IPS-20b (cell line): ENCODE measurements at regions not wholly inside any gene's neighbourhood (a gene's known extent, or its start where the extent isn't known, plus 50 kb on each side); places are given as distances from the start of the nearest gene placed in this dataset.

Experiments
- H3K27ac ChIP-seq: one replicate; pipeline ENCODE4 v1.5.1; 2013; ENCODE audit warnings: low read length
- H3K27me3 ChIP-seq: 2 replicates; pipeline ENCODE4 v1.6.1; 2013; ENCODE audit warnings: mild to moderate bottlenecking, low read length, inconsistent platforms; ENCODE audit not compliant: insufficient read depth
- H3K36me3 ChIP-seq: 2 replicates; pipeline ENCODE4 v1.6.1; 2013; ENCODE audit warnings: low read depth, mild to moderate bottlenecking, inconsistent platforms, low read length, moderate library complexity; ENCODE audit not compliant: insufficient read depth
- H3K4me1 ChIP-seq: 2 replicates; pipeline ENCODE4 v1.6.1; 2013; ENCODE audit warnings: mild to moderate bottlenecking, control low read depth, inconsistent platforms, low read length, moderate library complexity; ENCODE audit not compliant: insufficient read depth
- H3K4me3 ChIP-seq: 2 replicates; pipeline ENCODE4 v1.5.1; 2013; ENCODE audit warnings: mild to moderate bottlenecking, low read length, inconsistent platforms
- H3K9ac ChIP-seq: 2 replicates; pipeline ENCODE4 v1.6.1; 2013; ENCODE audit warnings: low read depth, mild to moderate bottlenecking, inconsistent platforms, low read length, moderate library complexity
- H3K9me3 ChIP-seq: 2 replicates; pipeline ENCODE4 v1.6.1; 2013; ENCODE audit warnings: mild to moderate bottlenecking, low read depth, low read length, inconsistent platforms; ENCODE audit not compliant: insufficient read depth

DNA sequence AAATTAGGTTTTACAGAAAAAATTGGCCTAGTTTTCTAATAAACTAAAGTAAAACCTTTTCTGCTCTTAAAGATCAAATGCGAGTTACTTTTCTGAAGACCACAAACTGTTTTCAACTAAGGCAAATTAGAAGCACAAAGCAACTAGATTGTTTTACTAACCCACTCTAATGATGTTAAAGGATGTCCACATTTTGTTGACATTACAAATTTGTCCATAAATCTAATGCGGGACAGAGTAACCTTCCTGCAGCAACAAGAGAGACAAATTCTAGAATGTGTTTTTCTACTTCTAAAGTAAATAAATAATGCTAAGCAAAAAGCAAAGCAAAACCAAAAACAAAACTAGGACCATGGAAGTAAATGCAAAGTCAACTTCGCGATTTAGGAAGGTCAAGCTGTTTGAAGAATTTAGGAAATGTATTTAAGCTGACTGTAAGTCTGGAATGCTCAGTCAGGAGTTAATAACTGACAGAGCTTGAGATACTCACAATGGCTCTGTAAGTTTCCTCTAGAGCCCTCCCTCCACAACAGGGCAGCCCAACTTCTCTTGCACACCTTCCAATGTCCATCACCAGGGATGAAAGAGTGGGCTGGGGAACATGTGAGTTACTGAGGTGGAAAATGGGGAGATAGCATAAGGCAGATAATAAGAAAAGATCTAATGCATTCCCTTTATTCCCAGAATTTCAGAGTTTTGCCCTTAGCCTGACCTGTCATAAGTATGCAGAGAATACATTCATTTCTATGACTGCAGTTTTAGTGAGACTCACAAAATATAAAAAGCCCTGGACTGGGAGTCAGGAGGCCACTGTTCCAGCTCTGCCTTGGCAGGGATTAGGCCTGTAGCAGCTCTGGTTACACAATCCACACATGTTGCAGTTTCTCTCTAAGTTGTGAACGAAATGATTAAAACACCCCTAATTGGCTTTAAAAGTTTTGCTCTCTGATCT is 158.8 kb downstream of the FOXA2 start:
- peaks cover 5% of the 10 kb centered on the region; the same call in 1 of the 2 replicates for H3K9me3 ChIP-seq
- H3K36me3 ChIP-seq, result no peaks in the 10 kb centered on the region
- no peak overlapping the region for H3K9ac ChIP-seq
- H3K27ac ChIP-seq, result no peak overlapping the region
- no peak overlapping the region for H3K4me3 ChIP-seq
- peaks cover 5% of the 10 kb centered on the region; the same call in 1 of the 2 replicates for H3K4me1 ChIP-seq
- peaks cover 97% of the 10 kb centered on the region for H3K27me3 ChIP-seq

DNA sequence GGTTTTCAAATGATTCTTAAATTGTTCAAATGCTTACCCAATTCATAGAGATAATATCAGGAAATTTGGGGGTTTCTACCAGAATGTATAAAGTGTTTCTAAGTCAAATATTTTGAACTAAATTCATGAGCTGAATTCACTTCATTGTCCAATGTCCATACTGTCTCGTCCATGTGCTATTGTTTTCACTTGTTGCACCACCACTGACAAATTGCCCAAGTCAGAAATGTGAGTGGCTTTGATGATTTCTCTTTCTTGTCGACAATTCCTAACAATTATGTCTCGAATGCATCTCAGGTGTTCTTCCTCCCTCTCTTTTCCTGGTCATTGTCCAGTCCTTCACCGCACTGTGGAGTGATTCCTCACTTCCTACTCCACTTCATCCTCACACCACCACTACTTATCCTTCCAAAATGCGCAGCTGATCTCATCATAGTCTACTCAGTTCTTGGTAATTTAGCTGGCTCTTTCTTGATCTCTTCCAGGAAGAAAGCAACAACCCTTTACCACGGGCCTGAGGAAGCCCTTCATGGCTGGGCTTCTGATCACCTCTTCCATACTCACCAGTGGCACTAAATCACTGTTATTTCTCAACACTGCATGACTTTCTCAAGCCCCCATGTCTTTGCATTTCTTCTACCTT is 161.1 kb downstream of the FOXA2 start:
- Histone ChIP-seq H3K27me3 (peaks cover 81% of the 10 kb centered on the region), H3K36me3 (no peaks in the 10 kb centered on the region), H3K4me3 (no peak overlapping the region), H3K9ac (no peak overlapping the region), H3K4me1 (no peaks in the 10 kb centered on the region), H3K9me3 (peaks cover 5% of the 10 kb centered on the region; the same call in 1 of the 2 replicates), H3K27ac (no peak overlapping the region)

DNA sequence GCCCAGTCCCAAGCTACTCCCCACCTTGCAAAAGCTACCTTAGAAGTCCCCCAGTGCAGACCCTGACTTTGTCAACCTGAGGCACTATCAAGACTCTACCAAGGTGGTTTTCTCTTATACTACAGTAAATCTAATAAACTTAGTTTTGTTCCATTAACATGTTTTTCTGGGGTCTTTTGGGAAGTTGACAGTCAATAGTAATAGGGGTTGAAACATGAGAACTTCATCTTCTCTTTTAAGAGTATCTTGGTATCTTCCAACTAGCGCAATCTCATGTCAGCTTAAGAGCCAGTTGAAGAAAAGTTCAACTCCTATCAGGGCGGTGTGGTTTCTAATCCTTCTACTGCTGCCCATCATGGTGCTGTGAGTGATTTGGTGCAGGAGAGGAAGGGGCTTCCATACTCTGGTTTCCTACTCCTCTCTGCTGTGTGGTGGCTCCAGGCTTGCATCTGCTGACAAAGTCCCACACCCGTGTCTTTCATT is 164.2 kb downstream of the FOXA2 start:
- no peaks in the 10 kb centered on the region for H3K36me3 ChIP-seq
- H3K27ac ChIP-seq, result no peak overlapping the region
- H3K9me3 ChIP-seq, result no peaks in the 10 kb centered on the region
- no peaks in the 10 kb centered on the region for H3K4me1 ChIP-seq
- no peak overlapping the region for H3K4me3 ChIP-seq
- H3K27me3 ChIP-seq, result peaks cover 50% of the 10 kb centered on the region
- H3K9ac ChIP-seq, result no peak overlapping the region

DNA sequence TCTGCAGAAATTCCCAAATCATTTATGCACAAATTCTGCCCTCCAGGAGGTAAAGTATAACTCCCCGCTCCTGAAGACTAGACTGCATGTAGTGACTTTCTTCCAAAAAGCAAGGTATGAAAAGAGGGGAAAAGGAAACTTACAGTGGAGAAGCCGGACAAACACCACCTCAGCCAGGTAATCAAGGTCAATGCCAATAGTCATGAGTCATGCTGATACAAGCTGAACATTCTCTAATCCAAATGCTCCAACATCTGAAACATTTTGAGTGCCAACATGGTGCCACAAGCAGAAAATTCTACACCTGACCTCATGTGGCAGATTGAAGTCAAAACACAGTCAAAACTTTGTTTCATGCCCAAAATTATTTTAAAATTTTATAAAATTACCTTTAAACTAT is 165.6 kb downstream of the FOXA2 start:
- no peaks in the 10 kb centered on the region for H3K9me3 ChIP-seq
- peaks cover 38% of the 10 kb centered on the region for H3K27me3 ChIP-seq
- H3K27ac ChIP-seq, result no peak overlapping the region
- no peaks in the 10 kb centered on the region for H3K4me1 ChIP-seq
- H3K9ac ChIP-seq, result no peak overlapping the region
- H3K4me3 ChIP-seq, result no peak overlapping the region
- H3K36me3 ChIP-seq, result no peaks in the 10 kb centered on the region

DNA sequence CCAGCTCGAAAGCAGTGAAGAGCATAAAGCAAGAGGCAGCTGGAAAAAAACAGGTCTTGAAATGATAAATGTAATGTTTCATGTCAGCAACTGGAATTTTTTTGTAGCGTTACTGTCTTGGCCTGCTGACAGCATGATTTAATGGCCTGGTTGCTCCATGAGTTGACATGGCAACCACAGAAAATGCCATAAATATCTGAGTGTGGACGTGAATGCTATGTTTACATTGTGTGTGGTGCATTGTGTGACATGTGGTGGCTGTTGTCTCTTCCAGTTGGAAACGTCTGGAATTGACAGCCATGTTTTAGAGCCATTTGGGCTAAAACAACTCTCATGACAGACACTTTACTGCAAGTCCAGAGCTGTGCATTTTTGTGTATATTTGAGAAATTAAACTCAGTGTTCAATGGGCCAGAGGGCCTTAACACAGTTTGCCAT is 170.0 kb downstream of the FOXA2 start:
- Histone ChIP-seq H3K36me3 (no peaks in the 10 kb centered on the region), H3K27me3 (peaks cover 17% of the 10 kb centered on the region), H3K4me3 (no peak overlapping the region), H3K4me1 (no peaks in the 10 kb centered on the region), H3K27ac (no peak overlapping the region), H3K9me3 (no peaks in the 10 kb centered on the region), H3K9ac (no peak overlapping the region)

DNA sequence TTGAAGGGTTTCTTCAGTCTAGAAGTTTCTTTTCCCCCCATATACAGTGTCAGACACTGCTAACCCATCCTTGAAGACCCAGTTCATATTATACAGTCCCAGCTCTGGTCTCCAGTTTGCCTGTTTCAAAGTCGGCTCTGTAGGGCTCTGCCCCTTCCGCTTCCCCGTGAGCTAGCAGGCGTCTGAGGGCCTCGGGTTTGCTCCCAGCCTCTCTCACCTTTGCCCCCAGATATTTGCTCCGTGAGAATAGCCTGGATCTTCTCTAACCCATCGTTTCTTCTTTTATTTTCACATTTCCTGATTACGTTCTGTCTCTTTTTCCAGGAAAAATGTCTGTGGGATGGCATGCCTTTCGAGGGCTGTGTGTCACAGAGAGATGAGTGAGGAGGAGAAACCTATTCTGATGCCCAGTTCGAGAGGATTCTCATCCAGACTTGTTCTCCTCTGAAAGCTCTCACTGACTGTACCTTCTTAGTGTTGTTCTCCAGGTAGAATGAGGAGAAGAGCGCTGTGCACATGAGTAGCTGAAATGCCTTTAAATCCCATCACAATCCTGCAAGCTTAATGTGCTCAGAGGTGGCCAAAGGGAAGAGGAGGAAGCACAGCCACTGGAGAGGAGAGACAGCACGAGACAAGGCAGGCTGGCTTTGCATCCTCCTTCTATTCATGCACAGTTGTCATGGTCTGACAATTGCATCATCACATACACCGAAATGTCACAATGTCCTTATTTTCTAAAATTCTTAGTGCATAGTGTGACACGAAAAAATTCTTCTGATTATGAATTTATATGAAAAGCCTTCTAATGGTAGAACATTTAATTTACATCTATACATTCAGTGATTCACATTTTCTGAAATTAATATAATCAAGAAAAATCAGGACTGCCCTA is 171.1 kb downstream of the FOXA2 start:
- Histone ChIP-seq H3K36me3 (no peaks in the 10 kb centered on the region), H3K4me1 (no peaks in the 10 kb centered on the region), H3K27me3 (peaks cover 14% of the 10 kb centered on the region), H3K4me3 (no peak overlapping the region), H3K9me3 (no peaks in the 10 kb centered on the region), H3K9ac (no peak overlapping the region), H3K27ac (no peak overlapping the region)

DNA sequence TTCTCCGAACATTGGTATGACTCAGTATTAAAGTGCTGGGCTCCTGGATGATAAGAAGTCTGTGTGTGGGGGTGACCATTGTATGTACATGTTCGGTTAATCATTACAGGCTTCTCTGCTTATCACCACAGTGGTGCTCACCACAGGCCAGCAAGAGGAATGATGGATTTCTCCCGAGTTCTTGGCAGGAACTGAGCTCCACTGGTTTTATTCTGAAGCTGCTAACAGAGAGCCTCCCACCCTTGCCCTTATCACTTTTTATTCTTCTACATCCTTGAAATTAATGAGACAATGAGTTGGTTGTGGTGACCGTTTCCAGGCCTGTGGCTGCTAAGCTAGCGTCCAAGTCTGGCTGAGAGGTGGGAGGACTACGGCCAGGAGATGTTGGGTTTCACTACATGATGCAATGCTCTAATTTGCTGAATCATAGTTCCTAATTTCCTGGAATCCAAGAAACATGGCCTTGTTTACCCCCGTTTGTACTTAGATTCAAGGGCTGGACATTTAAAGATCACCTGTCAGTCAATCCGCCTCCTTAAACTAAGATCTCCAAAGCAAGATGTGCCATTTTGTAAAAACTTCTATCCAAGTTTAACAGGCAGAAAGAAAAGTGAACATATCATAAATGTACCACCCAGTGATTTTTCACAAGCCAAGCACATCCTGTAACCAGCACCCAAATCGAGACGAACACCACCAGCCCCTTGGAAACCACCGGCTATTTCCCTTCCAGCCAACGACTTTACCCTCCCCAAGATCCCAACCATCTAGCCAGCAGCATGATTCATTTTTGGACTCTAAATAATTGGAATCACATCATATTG is 172.5 kb downstream of the FOXA2 start:
- Histone ChIP-seq H3K4me3 (no peak overlapping the region), H3K4me1 (no peaks in the 10 kb centered on the region), H3K27ac (no peak overlapping the region), H3K36me3 (no peaks in the 10 kb centered on the region), H3K9me3 (no peaks in the 10 kb centered on the region), H3K9ac (no peak overlapping the region), H3K27me3 (peaks cover 16% of the 10 kb centered on the region)

DNA sequence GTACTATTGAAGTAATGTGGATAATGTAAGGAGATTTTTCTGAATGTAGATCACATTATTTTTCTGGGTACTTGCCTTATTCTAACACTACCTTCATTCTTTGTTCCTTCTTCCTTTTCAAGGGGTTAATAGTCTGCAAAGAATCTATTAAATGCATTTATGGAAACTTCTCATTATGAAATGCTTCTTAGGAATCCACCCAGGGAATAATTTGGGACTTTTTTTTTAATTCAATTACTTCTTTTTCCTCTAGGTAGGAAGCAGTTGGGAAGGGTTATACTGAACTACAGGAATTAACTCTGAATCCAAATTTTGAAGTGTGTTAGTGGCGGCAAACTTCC is 173.1 kb downstream of the FOXA2 start:
- Histone ChIP-seq H3K9me3 (no peaks in the 10 kb centered on the region), H3K4me1 (no peaks in the 10 kb centered on the region), H3K4me3 (no peak overlapping the region), H3K9ac (no peak overlapping the region), H3K27ac (no peak overlapping the region), H3K27me3 (peaks cover 22% of the 10 kb centered on the region), H3K36me3 (no peaks in the 10 kb centered on the region)

DNA sequence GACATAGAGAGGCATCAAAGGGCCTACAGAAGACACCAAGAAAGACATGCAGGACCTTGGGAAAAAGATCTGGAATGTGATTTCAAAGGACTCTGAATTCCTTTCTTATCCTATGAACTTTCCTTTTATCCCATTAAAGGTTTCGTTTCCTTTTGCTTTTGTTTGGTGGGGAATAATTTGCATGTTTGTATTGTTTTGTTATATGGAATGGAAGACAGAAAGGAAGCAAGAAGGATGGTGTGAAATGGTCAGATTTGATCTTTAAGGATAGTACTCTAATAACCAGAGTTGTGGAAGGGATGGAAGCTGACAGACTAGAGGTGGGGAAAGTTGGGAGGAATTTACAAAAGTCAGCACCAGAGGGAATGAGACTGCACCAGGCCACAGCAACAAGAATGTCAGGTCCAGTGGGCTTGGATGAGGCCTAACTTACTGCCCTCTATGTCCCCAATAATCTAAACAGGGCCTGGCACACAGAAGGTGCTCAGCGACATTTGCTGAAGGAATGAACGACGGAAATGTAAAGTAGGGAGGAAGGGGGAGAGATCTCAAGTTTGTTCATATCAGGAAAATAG is 173.7 kb downstream of the FOXA2 start:
- H3K27me3 ChIP-seq, result peaks cover 23% of the 10 kb centered on the region
- no peak overlapping the region for H3K4me3 ChIP-seq
- H3K9ac ChIP-seq, result no peak overlapping the region
- H3K9me3 ChIP-seq, result no peaks in the 10 kb centered on the region
- H3K4me1 ChIP-seq, result no peaks in the 10 kb centered on the region
- H3K27ac ChIP-seq, result no peak overlapping the region
- H3K36me3 ChIP-seq, result no peaks in the 10 kb centered on the region

DNA sequence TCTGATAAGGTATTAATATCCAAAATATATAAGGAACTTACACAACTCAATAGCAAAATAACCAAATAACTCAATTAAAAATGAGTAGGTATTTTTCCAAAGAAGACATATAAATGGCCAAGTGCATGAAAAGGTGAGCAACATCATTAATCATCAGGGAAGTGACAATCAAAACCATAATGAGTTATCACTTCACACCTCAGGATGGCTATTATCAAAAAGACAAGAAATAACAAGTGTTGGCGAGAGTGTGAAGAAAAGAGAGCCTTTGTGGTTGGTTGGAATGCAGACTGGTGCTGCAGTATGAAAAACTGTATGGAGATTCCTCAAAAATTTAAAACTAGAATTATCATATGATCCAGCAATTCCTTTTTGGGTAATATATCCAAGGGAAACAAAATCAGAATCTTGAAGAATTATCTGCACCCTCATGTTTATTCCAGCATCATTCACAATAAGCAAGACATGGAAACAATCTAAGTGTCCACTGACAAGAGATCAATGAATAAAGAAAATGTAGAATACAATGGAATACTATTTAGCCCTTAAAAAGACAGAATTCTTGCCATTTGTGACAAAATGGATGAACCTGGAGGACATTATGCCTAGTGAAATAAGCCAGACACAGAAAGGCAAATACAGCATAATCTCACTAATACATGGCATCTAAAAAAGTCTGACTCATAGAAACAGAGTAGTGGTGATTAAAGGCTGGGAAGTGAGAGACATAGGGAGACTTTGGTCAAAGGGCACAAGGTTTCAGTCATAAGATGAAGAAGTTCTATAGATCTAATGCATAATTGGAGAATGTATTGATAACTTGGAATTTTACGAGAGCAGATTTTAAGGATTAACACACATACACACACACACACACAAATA is 175.6 kb downstream of the FOXA2 start:
- peaks cover 42% of the 10 kb centered on the region for H3K27me3 ChIP-seq
- no peaks in the 10 kb centered on the region for H3K9me3 ChIP-seq
- H3K9ac ChIP-seq, result no peak overlapping the region
- no peaks in the 10 kb centered on the region for H3K36me3 ChIP-seq
- no peak overlapping the region for H3K27ac ChIP-seq
- H3K4me1 ChIP-seq, result peaks cover 3% of the 10 kb centered on the region; the same call in 1 of the 2 replicates
- no peak overlapping the region for H3K4me3 ChIP-seq
